DND-41 (cell line): ENCODE measurements at regions not wholly inside any gene's neighbourhood (a gene's known extent, or its start where the extent isn't known, plus 50 kb on each side); places are given as distances from the start of the nearest gene placed in this dataset.

Experiments
- ATAC-seq: fragments of 200-7000 bp; cut with Tn5 transposase; 3 replicates; pipeline ENCODE4 v1.9.1; 2021; ENCODE audit warnings: low read depth; ENCODE audit not compliant: insufficient read depth
- DNase-seq: peaks from one replicate; pipeline ENCODE4 v3.0.0-alpha.2; 2020
- H2AFZ ChIP-seq: 2 replicates; pipeline ENCODE4 v1.6.0; 2012; ENCODE audit warnings: low read depth, low read length
- H3K27ac ChIP-seq: 2 replicates; pipeline ENCODE4 v1.5.1; 2012; ENCODE audit warnings: low read length, inconsistent platforms
- H3K27me3 ChIP-seq: fragments of 200-600 bp; sonication (generic); 2 replicates; pipeline ENCODE4 v1.6.0; 2012; ENCODE audit warnings: low read length, mild to moderate bottlenecking, inconsistent platforms; ENCODE audit not compliant: insufficient read depth, poor library complexity
- H3K36me3 ChIP-seq: 2 replicates; pipeline ENCODE4 v1.5.1; 2012; ENCODE audit warnings: low read length, inconsistent platforms; ENCODE audit not compliant: insufficient read depth
- H3K4me1 ChIP-seq: 2 replicates; pipeline ENCODE4 v1.5.1; 2012; ENCODE audit warnings: mild to moderate bottlenecking, low read length; ENCODE audit not compliant: insufficient read depth
- H3K4me2 ChIP-seq: 2 replicates; pipeline ENCODE4 v1.6.0; 2012; ENCODE audit warnings: mild to moderate bottlenecking, moderate library complexity, low read length, inconsistent platforms; ENCODE audit not compliant: insufficient read depth
- H3K4me3 ChIP-seq, 2 experiments: fragments of 200-600 bp in 1 of 2; shearing (Covaris generic) in 1 of 2; 2 replicates each; pipeline ENCODE4 v1.5.1; 2012 to 2016; ENCODE audit warnings: inconsistent platforms in 2 of 2, low read length in 2 of 2, mild to moderate bottlenecking in 2 of 2, low read depth in 1 of 2, moderate library complexity in 1 of 2
- H3K79me2 ChIP-seq: 2 replicates; pipeline ENCODE4 v1.6.0; 2012; ENCODE audit warnings: low read length, inconsistent platforms; ENCODE audit not compliant: insufficient read depth
- H3K9ac ChIP-seq: 2 replicates; pipeline ENCODE4 v1.6.0; 2012; ENCODE audit warnings: low read depth, mild to moderate bottlenecking, inconsistent platforms, low read length, moderate library complexity
- H3K9me3 ChIP-seq: 2 replicates; pipeline ENCODE4 v1.5.1; 2012; ENCODE audit warnings: low read length, moderate library complexity, mild to moderate bottlenecking, inconsistent platforms; ENCODE audit not compliant: insufficient read depth, severe bottlenecking
- H4K20me1 ChIP-seq: 2 replicates; pipeline ENCODE4 v1.6.0; 2012; ENCODE audit warnings: low read length; ENCODE audit not compliant: insufficient read depth
- EZH2 ChIP-seq: IDR thresholded peaks from 3 replicates; pipeline ENCODE4 v1.6.1; 2012; ENCODE audit warnings: borderline replicate concordance, low read depth, mild to moderate bottlenecking, moderate library complexity, low read length, inconsistent platforms; ENCODE audit not compliant: severe bottlenecking
- TF ChIP-seq, protein P1 (sequence below): IDR thresholded peaks from 2 replicates; pipeline ENCODE4 v1.5.1; 2012; ENCODE audit warnings: borderline replicate concordance, low read length, moderate library complexity, mild to moderate bottlenecking; ENCODE audit not compliant: poor library complexity, severe bottlenecking; ENCODE audit errors: extremely low read depth

DNA sequence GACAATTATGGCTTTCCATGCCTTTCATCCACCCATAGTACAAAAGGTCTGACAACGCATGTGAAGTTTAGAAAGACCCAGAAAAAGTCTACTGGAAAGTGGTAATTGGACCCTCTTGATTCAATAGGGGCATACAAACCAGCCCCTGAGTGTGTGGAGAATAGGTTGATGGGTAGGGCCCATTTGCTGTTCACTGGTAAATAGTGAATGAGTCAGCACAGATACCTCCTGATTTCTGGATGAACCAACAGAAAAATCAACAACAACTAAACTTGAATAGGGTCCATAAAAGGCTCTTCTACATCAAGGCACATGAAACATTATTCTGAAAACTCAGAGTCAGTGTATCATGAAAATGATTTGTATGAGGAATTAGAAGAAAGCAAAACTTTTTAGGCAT lies 235.4 kb upstream of the SLC35B3 start:
- Histone ChIP-seq H3K9ac (no peak overlapping the region), H3K79me2 (no peaks in the 10 kb centered on the region), H3K9me3 (no peaks in the 10 kb centered on the region), H3K4me1 (no peaks in the 10 kb centered on the region), H3K4me2 (no peak overlapping the region), H3K27me3 (no peaks in the 10 kb centered on the region), H3K4me3 (no peak overlapping the region), H3K27ac (no peak overlapping the region), H2AFZ (no peak overlapping the region), H4K20me1 (no peaks in the 10 kb centered on the region), H3K36me3 (no peaks in the 10 kb centered on the region)
- ATAC-seq, result no peak
- DNase-seq, result no peak
- TF ChIP-seq, protein P1, sequence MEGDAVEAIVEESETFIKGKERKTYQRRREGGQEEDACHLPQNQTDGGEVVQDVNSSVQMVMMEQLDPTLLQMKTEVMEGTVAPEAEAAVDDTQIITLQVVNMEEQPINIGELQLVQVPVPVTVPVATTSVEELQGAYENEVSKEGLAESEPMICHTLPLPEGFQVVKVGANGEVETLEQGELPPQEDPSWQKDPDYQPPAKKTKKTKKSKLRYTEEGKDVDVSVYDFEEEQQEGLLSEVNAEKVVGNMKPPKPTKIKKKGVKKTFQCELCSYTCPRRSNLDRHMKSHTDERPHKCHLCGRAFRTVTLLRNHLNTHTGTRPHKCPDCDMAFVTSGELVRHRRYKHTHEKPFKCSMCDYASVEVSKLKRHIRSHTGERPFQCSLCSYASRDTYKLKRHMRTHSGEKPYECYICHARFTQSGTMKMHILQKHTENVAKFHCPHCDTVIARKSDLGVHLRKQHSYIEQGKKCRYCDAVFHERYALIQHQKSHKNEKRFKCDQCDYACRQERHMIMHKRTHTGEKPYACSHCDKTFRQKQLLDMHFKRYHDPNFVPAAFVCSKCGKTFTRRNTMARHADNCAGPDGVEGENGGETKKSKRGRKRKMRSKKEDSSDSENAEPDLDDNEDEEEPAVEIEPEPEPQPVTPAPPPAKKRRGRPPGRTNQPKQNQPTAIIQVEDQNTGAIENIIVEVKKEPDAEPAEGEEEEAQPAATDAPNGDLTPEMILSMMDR, result no peak
- TF ChIP-seq EZH2, result no peak

DNA sequence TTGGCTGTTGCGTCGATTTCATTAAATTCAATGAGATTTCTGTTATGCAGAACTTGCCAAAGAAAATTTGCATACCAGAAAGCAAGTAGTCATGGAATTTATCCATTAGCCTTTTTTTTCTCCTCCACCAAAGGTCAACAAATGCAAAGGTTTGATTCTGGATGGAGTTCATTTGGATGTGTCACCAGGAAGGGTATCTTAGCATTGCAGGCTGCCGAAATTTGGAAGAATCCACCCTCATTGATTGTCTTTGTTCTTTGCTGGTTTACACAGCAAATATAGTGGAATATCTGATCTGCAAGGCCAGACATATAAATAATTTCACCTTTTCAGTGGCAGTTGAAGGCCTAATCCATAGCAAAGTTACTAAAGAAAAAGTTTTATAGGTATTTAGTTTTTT lies 229.4 kb upstream of the SLC35B3 start:
- Histone ChIP-seq H4K20me1 (no peaks in the 10 kb centered on the region), H3K9ac (no peak overlapping the region), H3K4me3 (no peak overlapping the region), H3K4me2 (no peak overlapping the region), H3K27ac (no peak overlapping the region), H3K79me2 (no peaks in the 10 kb centered on the region), H3K4me1 (no peaks in the 10 kb centered on the region), H3K36me3 (no peaks in the 10 kb centered on the region), H3K9me3 (no peaks in the 10 kb centered on the region), H2AFZ (no peak overlapping the region), H3K27me3 (no peaks in the 10 kb centered on the region)
- no peak for DNase-seq
- no peak for ATAC-seq
- TF ChIP-seq EZH2, result no peak
- TF ChIP-seq, protein P1, result no peak

DNA sequence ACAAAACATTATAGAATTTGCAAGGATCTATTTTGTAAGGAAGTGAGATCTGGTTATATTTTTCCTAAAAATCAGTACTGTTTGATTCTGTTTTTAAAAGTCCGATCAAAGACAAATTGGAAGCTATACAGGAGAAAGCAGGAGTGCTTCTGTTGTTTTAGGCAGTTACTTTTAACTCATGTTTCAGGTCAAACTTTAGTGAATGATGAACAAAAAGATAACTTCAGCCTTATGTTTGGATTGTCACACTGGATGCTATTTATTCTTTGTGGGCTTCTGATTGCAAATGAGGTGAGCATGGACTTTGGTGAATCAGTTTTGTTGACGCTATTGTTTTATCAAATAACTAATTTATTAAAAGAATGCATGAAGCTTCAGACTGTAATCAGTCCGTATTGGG lies 228.7 kb upstream of the SLC35B3 start:
- H3K27me3 ChIP-seq, result no peaks in the 10 kb centered on the region
- no peak overlapping the region for H3K9ac ChIP-seq
- DNase-seq (no peak), ATAC-seq (no peak)
- no peaks in the 10 kb centered on the region for H3K9me3 ChIP-seq
- TF ChIP-seq EZH2, result no peak
- TF ChIP-seq, protein P1, result no peak
- H3K4me2 ChIP-seq, result no peak overlapping the region
- no peak overlapping the region for H2AFZ ChIP-seq
- no peak overlapping the region for H3K4me3 ChIP-seq
- no peaks in the 10 kb centered on the region for H4K20me1 ChIP-seq
- no peak overlapping the region for H3K27ac ChIP-seq
- no peaks in the 10 kb centered on the region for H3K36me3 ChIP-seq
- no peaks in the 10 kb centered on the region for H3K79me2 ChIP-seq
- no peaks in the 10 kb centered on the region for H3K4me1 ChIP-seq

DNA sequence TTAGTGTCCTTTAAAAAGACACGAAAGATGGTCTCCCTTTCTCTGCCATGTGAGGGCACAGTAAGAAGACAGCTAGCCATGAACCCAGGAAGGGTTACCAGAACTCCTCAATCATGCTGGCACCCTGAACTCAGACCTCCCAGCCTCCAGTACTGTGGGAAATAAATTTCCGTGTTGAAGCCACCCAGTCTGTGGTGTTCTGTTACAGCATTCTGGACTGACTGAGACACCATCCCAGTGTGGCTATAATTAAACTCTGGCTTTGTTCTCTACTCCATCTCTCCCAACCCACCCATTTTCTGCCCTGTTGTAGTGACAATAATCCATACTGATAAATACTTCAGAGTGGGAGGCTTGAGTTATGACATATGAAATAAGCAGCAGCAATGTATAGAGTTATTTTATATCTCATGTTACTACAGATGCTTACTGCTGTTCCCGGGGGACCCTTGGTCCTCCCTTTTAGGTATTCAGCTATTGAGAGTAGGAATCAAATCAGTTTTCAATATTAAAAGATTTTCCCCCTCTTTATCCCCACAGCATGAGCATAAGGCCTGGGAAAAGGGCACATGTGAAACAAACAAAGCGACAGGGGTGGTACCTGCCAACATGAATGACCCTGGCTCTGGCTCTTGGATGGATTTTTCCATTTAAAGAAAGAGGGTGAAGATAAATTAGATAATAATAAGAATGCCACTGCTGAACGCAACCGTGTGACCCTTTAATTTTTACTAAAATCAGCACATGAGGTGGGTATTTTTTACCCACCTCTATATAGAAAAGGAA lies 224.3 kb upstream of the SLC35B3 start:
- H3K4me2 ChIP-seq, result no peak overlapping the region
- TF ChIP-seq, protein P1, result no peak
- TF ChIP-seq EZH2, result no peak
- H3K36me3 ChIP-seq, result no peaks in the 10 kb centered on the region
- H3K27ac ChIP-seq, result no peak overlapping the region
- no peaks in the 10 kb centered on the region for H3K4me1 ChIP-seq
- H3K9ac ChIP-seq, result no peak overlapping the region
- no peaks in the 10 kb centered on the region for H3K9me3 ChIP-seq
- no peak overlapping the region for H3K4me3 ChIP-seq
- H3K27me3 ChIP-seq, result no peaks in the 10 kb centered on the region
- H4K20me1 ChIP-seq, result no peaks in the 10 kb centered on the region
- no peak overlapping the region for H2AFZ ChIP-seq
- ATAC-seq (no peak), DNase-seq (no peak)
- H3K79me2 ChIP-seq, result no peaks in the 10 kb centered on the region
